ENCODE measurements at regions not wholly inside any gene's neighbourhood (a gene's known extent, or its start where the extent isn't known, plus 50 kb on each side); places are given as distances from the start of the nearest gene placed in this dataset.

DNA sequence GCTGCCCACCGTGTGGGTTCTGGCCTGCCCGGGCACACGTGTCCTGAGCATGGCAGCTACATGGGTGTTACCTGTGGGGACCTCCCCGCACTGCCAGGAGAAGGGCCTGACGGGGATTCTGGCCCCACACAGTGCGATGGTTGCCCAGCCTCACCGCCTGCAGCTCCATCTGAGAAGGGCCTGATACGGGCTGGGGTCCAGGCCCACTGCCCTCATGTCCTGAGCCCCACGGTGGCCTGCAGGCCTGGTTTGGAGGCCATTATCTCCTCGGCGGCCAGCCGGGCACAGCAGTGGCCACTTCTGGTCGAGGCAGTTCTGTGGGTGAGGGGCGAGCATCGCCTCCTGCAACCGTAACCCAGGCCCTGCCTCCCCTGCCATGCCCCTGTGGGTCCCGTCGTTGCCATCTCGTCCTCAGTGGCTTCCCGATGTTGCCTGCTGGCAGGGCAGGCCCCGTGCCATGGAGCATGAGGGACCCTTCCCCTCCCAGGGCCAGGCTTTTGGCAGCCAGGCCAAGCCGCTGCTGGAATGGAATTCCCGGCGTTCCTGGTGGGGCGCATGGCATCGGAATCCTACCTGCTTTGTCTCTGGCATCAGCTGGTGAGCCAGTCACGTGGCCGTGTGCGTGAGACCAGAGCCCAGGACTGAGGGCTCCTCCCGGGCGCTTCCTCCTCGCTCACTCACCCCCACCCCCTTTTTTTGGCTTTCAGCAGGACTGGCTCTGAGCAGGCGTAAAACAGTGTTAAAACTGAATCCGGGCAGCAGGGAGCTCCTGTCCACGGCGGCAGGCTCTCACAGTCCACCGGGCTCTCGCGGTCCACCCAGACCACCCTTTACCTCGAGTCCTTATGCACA, 71.9 kb upstream of the PPARA start:
- DNase-seq (ENCODE audit: low spot score): no peak

DNA sequence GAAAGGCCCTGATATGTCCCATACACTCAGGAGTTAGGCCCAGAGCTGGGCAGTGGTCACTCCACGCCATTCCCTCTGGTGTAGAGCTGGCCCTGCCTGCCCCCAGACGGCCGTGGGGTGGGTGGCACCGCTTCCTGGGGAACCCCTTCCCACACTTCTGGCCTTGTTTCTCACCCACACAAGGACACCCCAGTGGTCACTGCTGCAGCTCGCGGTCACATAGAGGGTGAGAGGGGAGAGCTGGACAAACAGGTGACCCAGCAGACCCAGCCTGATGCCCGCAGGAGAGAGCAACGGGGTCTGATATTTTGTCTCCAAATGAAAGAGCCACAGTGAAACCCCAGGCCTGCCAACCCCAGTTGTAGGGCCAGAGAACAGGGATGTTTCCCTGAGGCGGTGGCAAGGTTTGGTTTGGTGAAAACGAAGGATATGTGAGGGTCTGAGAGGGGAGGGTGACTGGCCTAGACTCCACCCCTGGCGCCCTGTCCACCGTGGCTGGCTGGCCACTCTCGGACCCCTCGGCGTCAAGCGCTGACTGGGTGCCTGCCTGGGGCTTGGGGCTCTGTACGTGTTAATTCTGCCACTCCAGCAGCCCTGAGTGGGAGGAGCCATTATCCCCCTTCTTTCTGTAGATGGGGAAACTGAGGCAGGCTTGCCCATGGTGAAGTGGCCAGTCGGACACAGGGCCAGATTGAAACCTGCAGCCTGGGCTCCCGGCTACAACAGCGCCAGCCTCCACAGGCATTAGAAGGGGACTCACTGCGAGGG, 71.0 kb upstream of the PPARA start:
- no peak for DNase-seq (ENCODE audit: low spot score)

DNA sequence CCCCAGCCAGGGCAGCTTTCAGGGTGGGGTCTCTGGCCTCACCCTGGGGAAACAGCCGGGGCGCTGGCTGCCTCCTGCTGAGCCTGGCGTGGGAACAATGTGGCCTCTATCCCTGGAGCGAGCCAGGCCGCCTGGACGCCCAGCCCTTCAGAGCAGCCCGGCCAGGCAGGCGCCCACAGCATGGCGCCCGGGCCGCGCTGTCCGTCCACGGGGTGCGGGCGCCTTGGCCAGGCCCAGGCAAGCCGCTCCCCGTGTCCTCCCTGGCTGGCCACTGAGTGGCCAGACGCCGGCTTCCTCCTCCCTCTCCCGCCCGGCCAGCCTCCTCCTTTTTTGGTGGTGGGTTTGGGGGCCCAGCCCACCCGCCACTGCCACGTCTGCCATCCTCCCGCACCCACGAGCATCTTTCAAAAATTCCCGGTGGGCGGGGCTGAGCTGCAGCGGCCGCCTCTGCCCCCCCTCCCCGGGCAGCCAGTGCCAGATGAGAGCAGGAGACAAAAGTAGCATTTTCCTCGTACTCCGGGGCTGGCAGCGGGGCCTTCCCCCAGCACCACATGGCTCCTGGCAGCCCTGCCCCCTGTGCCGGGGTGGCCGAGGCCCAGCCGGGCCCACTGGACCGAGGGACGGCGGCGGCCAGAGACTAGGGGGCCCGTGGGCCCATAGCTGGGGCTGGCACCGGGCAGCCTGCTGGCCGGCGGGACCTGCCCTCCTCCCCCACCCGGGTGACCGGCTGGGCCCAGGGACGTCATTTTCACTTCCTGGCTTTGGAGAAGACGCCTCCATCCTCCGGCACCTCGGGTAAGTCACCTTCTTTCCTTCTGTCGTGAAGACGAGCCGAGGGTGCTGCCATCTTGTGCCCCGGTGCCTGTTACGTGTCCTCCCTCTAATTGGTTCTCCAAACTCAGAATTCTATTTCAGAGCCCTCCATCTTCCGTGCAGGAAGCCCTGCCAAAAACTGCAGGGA, 70.2 kb upstream of the PPARA start:
- no peak for DNase-seq (ENCODE audit: low spot score)

DNA sequence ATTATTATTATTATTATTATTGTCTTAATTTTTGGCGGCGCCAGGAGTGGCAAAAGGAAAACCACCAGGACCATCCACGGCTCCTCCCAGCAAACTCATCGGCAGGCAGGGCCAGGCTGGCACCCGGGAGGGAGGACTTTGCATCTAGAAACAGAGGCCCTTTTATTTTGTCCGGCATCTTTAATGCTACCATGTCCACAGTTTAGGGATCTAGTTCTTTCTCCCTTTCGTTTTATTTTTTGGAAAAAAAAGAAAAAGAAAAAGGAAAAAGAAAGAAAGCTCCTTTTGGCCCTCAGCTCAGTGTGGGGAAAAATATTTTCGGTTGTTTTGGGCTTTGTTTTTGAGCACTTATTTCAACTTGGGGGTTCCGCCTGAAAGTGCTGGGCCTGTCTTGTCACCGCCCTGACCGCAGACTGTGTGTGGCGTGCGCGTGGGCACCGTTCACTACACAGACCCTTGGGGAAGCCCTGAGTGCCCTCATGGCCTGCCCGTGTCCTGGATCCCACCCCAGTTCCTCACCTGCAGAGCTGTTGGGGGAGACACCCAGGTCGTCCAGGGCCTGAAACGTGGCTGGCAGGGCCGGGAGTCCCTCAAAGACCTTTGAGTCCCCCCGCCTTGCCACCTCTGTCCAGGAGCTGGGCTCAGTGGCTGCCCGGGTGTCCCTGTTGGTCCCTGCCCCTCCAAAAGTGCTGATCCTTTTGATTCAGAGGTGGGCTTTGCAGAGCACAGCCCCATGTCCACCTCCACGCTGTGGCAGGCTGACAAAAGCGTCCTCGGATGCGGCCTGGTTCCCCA, 69.1 kb upstream of the PPARA start:
- no peak for DNase-seq (ENCODE audit: low spot score)

DNA sequence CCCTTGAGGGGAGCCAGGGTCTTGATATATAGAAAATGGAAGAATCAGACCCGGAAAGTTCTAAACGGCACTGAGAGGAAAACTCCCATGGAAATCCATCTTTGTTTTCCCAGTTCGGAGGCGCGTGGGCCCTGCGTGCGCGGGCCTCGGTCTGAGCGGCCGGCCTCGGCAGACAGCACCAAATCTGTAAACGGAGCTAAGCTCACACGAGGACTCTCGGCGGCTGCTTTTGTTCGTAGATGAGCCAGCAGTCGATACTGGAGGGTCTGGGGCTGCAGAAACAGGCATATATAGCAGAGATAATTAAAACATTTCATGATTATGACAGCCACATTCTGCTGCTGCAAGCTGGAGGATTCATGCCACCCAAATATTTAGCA, 68.5 kb upstream of the PPARA start:
- DNase-seq (ENCODE audit: low spot score): no peak

DNA sequence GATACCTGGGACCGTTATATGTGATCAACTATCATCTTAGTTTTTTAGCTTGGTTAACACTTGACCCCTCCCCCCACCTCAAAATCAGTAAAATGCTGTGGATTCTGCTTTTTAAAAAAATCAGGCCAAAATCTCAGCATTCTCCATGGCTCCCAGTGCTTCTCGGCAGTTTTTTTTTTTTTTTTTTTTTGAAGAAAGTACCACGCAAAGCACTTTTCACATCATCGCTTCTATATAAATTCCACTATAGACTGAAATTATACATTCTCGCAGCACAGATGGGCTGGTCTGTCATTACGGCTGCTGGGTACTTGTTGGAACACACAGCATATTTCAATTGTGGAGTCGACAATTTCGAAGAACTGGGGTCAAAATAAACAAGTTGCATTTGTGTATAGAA, 67.7 kb upstream of the PPARA start:
- DNase-seq (ENCODE audit: low spot score): no peak

DNA sequence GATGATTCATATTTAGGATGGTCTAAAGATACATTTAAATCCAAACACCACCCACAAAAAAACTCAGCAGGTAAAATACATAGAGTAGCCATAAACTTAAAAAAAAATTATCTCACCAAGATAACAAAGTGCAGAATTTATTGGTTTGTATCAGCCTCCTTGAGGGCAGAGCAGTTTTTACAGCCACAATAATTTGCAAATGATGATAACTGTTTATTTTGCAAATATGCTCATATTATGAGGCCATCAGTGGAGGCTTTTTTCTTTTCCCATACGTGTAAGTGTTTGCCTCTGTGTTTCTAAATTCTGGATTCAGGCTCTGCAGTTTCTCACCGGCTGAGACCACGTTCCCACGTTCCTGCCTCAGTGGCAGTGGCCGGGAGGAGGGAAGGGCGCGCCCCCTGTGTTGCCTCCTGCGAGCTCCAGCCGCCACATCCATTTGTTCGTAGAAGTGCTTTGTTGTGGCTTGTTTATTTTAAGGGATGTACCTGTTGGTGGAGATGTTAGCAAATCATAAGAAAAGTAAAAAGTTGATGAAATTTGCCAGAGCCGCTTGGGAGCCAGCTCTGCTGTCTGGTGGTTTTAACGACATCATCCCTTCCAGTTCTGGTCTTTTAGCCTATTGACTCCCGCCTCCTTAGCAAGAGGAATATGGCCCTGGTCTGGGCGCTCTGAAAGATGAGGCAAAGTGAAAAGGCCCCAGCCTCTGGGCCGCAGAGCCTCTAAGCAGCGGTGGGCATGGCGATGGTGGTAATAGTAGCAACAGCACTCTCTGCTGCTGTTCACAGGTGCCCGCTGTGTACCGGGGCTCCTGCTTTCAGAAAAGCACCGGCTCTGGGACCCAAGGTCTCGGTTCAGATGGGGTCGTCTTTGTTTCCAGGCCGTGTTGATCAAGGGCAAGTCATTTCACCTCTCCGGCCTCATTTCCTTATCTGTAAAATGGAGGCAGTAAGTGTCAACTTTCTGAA, 66.7 kb upstream of the PPARA start:
- DNase-seq (ENCODE audit: low spot score): no peak

DNA sequence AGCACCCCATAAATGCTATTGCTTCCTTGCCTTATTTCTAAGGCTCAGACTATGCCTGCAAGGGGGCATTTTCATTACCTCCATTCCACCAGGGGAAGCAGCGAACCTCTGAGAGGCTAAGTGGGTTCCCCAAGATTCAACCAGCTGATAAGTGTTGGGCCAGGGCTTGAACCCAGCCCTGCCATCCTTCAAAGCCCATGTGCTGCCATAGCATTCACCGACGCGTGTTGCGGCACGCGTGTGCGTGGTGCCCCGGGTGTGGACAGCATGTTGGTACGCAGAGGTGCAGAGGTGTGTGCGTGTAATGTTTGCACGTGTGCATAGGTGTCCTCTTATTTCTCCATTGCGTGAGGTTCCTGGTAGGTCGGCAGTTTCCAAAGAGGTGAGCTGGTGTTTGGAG, 66.0 kb upstream of the PPARA start:
- DNase-seq (ENCODE audit: low spot score): no peak

DNA sequence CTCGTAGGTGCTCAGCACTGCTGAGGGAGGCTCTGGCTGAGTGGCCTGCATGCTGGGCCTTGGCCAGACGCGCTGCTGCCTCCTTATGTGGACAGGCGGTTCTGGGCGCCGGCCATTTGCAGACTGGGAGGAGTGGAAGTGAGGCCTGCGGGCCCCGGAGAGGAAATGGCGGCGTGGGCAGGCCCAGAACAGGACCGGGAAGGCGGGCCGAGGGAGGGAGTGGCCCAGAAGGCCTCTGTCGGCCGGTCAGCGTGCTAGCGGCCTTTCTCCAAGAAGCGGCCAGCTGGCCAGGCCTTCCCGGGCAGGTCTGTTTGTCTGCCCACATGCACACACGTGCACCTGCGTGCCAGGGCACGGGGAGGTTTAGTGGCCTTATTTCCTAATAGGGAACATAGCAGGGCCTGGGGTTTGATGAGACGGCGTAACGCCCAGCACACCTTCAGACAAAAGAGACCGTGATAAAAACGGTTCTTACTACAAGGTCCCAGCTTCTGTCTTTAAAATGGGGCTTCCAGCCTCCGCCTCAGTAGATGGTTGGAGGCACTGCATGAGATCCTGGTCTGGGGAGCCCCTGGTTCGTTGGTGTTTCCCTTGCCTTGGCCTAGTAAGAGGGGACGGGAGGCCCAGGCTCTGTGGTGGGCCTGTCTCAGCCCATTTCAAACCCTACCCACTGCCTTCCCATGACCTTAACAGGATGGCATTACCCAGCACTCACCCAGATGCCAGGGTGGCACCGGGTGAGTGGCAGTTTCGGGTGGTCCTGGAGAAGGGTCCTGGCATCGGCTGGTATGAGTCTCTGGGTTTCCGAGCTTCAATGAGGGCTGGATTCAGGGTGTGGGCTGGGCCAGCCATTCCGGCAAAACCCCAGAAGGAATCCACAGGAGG, 65.1 kb upstream of the PPARA start:
- no peak for DNase-seq (ENCODE audit: low spot score)

DNA sequence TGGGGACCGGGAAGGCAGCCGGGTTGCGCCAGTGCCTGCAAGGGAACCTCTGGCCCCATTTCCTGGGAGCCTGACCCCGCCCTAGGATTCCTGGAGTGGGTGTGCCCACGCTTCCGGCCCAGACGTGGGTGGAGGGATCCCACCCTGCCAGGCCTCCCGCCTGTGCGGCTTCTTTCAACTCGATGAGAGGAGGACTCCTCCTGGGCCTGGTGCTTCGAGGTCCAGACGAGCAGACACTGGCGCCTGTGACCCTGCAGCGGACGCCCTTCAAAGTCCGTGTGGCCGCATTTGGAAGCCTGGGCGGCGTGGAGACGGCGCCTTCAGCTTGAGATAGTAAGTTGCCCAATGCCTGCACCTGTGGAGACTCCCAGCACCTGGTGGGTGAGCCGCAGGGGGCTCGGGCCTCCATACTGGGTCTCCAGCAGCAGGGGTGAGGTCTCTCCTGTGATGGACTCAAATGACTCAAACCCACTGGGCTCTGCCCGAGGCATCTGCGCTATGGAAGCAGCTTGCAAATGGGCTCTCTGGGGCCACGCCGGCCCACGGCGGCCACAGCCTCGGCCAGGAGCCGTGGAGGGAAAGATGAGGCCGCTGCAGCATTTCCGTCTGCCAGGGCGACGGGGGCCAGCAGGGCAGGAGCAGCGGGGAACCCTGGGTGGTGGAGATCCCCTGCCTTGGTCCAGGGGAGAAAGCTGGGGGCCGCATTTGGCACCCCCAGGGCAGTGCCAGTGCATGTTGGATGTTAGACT, 64.3 kb upstream of the PPARA start:
- no peak for DNase-seq (ENCODE audit: low spot score)

DNA sequence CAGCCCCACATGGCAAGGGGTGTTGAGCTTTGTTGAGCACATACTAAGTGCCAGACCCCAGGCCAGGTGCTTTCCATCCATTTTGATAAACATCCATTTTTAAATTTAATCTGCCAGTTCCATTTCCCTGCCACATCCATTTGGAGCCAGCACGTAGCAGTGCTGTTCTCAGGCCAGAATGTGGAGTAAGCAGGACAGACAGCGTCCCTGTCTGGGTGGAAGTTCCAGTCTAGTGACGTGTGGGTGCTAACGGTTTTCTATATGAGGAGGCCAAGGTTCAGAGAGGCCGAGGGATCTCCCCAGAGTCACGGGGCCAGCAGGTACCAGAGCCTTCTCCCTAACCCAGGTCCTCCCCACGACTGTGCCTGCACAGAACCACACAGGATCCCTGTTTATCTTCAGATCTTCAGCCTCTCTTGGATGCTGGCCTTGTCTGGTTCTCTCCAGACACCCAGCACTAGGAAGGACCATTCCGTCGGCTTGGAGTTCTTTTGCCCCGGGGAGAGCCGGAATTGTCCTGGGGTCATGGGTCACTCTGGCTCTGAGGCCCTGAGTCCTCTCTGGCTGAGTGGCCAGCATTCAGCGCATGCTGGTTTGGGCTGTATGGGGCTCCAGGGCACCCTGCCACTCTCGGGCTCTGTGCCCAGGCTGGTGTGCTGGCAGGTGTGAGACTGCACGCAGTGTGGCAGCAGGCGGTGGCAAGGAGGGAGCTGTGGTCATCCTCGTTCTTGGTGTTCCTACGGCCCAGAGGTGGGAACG, 63.6 kb upstream of the PPARA start:
- DNase-seq (ENCODE audit: low spot score): no peak

DNA sequence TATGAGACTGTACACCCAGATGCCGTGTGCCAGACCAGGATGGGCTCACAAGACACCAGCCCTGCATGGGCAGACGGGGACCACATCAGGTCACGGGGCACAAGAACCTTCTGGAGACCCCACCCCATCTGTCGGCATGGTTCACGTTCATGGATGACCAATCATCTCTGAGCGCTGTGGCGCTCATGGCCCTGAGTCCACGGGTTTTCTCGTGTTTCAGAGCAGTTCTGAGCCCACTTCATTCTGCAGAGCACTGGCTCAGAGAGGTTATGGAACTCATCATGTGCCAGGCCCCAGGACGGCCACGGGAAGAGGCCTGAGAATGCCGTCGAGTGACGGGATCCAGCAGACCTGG, 63.0 kb upstream of the PPARA start:
- DNase-seq (ENCODE audit: low spot score): no peak

DNA sequence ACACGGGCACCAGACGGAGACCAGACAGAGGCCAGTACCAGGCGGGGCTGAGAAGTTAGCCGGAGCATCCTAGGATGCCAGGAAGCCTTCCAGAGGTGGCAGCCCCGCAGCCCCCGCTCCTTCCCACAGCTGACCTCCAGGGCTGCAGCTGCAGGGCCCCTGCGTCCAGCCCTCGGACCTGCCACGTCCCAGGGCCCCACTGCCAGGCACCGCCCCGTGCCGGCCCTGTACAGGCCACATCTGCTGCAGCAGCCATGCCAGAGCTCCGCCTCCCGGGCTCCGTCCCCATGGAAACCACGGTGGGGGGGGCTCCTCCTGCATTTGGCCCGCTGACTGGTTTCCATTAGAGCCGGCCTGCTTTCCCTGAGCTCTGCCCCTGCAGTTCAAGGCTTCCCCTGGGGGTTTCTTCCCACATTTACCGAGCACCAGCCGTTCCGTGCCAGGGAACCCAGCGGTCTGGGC, 62.5 kb upstream of the PPARA start:
- no peak for DNase-seq (ENCODE audit: low spot score)

DNA sequence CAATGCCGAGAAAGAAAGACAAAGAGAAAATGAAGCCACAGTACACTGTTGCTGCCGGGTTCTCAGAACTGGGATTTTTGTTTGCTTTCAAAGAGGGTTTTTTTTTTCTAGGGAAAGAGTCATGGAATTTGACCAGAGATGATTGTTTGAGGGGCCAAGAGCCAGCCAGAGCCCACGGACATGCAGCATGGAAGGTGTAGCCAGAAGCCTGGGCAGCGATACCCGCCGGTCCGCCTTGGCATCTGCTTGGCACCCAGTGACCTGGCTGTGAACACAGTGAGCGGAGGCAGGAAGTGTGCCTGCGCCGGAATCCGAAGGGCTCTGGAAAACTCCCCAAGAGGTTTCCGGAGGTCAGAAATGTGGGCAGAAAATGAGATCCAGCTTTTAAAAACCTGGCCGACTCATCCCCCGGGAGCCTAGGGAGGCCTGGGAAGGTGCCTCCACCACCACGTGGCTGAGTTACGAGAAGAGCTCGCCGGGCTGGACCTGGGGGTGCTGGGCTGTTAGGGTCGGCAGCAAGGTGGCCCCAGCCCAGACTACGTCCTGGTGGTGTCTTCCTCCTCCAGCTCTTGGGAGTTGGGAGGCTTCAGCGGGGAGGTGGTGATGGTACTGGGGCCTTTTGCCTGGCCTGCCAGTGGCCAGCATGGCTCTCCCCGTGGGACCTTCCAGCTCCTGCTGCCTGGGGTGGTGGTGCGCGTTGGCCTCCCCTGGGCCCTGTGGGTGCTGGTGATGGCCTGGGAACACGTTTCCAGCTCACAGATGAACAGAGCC, 61.6 kb upstream of the PPARA start:
- no peak for DNase-seq (ENCODE audit: low spot score)

DNA sequence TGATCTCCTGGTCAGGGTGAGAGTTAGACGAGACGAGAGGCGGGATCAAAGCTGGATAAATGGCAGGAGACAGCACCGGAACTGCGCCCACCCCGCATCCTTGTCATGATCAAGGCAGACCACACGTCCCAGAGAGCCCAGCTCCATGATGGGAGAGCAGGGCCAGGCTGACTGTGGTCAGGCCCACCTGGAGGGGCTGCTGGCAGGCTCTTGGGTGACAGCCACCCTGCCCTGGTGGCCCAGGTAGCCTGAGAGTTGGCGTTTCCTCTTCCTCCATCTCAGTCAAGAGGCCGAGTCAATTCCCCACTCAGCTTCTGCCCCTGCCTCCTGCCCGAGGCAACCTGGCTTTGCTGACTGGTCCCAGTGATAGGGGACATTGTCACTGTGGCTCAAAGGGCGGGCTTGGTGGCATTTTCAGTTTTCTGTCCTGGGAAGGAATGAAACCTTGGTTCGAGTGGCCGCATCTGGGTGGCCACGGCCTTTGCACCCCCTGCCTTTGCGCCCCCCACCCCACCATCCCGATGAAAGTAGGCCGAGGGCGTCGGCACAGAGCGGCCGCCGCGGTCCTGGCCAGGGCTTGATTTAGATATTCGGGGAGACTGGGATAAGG, 60.8 kb upstream of the PPARA start:
- DNase-seq (ENCODE audit: low spot score): no peak

DNA sequence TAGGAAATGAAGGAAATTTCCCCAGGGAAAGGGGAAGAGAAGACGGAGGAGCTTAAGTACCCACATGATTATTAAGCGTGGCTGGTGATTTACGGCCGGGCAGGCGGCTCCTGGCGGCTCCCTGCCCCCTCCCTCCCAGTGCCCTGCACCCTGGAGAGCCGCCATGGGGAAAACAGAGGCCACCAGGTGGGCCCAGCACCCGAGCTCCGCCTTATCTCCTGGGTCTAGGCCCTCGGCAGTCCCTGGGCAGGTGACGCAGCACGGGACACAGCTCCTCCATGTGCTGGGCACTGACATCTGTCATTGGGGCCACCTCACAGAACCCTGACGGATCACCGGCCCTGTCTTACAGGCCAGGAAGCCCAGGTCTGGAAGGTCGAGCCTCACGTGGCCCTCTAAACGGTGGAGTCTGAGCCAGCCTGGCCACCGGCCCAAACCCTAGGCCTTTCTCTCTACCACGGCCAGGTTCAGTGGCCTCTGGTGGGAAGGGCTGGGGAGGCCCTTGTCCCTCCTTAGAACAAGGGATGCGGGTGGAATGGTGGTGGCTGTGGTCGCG, 60.2 kb upstream of the PPARA start:
- no peak for DNase-seq (ENCODE audit: low spot score)

Data from hematopoietic multipotent progenitor cell treated with erythropoietin and hydrocortisone succinate and interleukin-3 and kit ligand, for 17 days (in vitro differentiated cells).